Fibroblast of the aortic adventitia (primary cell): ENCODE measurements at regions not wholly inside any gene's neighbourhood (a gene's known extent, or its start where the extent isn't known, plus 50 kb on each side); places are given as distances from the start of the nearest gene placed in this dataset.
A peak's percentile ranks its signal among the peaks of the same experiment; 100 is the strongest.

Source experiments
- DNase-seq: peaks from one replicate; pipeline ENCODE4 v3.0.0-alpha.2; 2010; ENCODE audit warnings: low read depth
- H3K4me3 ChIP-seq: 2 replicates; pipeline ENCODE4 v1.5.1; 2011; ENCODE audit warnings: low read depth, mild to moderate bottlenecking, control low read depth, low read length, moderate library complexity
- CTCF ChIP-seq: IDR thresholded peaks from 2 replicates; pipeline ENCODE4 v1.5.1; 2011; ENCODE audit warnings: mild to moderate bottlenecking, low read length, control low read depth, inconsistent platforms; ENCODE audit not compliant: insufficient read depth

GRCh38 chr12:58029260-58029659, 87.9 kb downstream of the ATP23 start:
- no peak for DNase-seq
- H3K4me3 ChIP-seq, result no peak overlapping the region
- no peak for TF ChIP-seq CTCF

DNA sequence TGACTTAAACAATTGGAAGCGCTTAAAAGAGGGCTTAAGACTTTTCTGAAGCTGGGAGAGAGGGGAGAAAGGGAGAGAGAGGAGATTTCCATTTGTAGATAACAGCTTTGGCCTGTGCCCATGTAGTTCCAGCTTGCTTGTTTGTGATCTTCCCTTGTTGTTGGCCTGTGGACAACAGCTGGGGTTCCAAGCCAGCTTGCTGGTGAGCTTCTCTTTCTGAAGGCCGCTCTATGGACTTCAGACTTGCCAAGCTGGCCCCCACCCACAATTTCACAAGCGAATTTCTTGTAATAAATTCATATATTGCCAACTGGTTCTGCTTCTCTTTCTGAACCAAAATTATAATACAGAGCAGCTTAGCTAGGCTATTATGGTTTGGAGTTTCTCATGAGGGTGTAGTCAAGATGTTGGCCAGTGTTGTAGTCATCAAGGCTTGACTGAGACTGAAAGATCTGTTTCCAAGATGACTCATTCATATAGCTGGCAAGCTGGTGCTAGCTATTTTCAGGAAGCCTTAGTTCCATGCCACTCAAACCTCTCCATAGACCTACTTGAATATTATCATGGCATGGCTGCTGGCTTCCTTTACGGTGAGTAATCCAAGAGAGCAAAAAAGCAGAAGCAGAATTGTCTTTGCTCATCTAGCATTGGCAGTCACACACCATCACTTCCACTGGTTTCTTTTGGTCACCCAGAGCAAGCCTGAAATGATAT, 89.4 kb downstream of the ATP23 start:
- no peak overlapping the region for H3K4me3 ChIP-seq
- peak; percentile 80 for DNase-seq
- no peak for TF ChIP-seq CTCF

GRCh38 chr12:58032156-58032555, 90.8 kb downstream of the ATP23 start:
- DNase-seq, result no peak
- no peak overlapping the region for H3K4me3 ChIP-seq
- TF ChIP-seq CTCF, result no peak

GRCh38 chr12:58033831-58034230, 92.5 kb downstream of the ATP23 start:
- DNase-seq, result no peak
- no peak for TF ChIP-seq CTCF
- H3K4me3 ChIP-seq, result no peak overlapping the region

GRCh38 chr12:58034311-58034710, 92.9 kb downstream of the ATP23 start:
- no peak for DNase-seq
- TF ChIP-seq CTCF, result no peak
- no peak overlapping the region for H3K4me3 ChIP-seq

DNA sequence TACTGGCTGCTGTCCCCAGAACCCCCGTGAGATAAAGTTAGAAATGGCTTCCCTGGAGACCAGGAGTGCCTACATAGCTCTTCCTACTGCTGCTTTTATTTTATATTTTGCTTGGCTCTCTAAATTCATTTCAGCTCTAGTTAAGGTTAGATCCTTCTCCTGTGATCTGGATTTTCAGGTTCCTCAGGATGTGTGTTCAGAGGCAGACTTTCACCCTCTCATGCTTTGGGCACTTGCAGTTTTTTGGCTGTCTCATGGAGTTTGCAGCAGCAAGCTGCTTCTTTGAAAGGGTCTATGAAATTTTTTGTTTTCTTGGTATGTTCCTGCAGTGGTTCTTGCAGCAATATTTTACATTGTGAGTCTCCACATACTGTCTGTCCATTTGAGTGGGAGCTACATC, 93.3 kb downstream of the ATP23 start:
- no peak for DNase-seq
- no peak for TF ChIP-seq CTCF
- no peak overlapping the region for H3K4me3 ChIP-seq

DNA sequence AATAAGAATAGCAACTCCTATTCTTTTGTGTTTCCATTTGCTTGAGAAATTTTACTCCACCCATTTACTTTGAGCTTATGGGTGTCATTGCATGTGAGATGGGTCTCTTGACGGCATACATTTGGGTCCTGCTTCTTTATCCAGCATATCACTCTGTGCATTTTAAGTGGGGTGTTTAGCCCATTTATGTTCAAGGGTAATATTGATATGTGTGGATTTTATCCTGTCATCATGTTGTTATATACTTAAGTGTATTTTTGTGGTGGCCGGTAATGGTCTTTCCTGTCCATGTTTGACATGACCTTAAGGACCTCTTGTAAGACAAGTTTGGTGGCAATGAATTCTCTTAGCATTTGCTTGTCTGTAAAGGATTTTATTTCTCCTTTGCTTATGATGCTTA, 100.1 kb downstream of the ATP23 start:
- no peak for TF ChIP-seq CTCF
- no peak for DNase-seq
- no peak overlapping the region for H3K4me3 ChIP-seq
